ENCODE measurements at regions not wholly inside any gene's neighbourhood (a gene's known extent, or its start where the extent isn't known, plus 50 kb on each side); places are given as distances from the start of the nearest gene placed in this dataset.

DNA sequence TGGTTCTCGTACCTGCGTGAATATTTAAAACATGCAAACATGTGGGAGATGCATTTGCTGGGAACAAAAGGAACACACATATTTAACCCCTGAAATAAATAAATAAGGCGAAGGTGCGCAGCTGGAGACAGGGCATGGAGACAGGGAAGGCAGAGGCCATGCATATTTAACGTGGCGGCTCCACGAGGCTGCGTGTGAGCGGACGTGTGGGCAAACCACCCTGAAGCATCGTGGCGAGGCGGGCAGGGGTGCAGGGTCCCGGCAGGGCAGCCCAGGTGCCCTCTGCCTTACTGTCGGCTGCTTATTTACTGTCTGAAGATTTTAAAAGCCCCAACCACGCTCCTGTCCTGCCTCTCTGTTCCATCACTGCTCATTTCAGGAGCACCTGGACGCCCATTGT lies 104.0 kb upstream of the ACTRT2 start:
- no peak for TF ChIP-seq CTCF (conservative IDR thresholded peaks at IDR 0.05)
- TF ChIP-seq EZH2 (IDR thresholded peaks at IDR 0.05; ENCODE audit: low read depth) = no peak

Data from PC-9 (cell line).